Parathyroid adenoma (tissue), 2 donors: ENCODE measurements at regions not wholly inside any gene's neighbourhood (a gene's known extent, or its start where the extent isn't known, plus 50 kb on each side); places are given as distances from the start of the nearest gene placed in this dataset.

Experiments
- H2AFZ ChIP-seq: fragments of 300-600 bp; sonication (generic); one replicate; pipeline ENCODE4 v1.7.0; 2017; ENCODE audit warnings: antibody characterized with exemption, mild to moderate bottlenecking
- H3K27ac ChIP-seq: fragments of 300-600 bp; sonication (generic); one replicate; pipeline ENCODE4 v1.7.0; 2017
- H3K27me3 ChIP-seq: fragments of 300-600 bp; sonication (generic); one replicate; pipeline ENCODE4 v1.7.0; 2017; ENCODE audit warnings: low read length; ENCODE audit not compliant: control insufficient read depth, insufficient read depth
- H3K36me3 ChIP-seq: fragments of 300-600 bp; sonication (generic); one replicate; pipeline ENCODE4 v1.7.0; 2017; ENCODE audit warnings: low read length; ENCODE audit not compliant: control insufficient read depth, insufficient read depth
- H3K4me1 ChIP-seq: fragments of 300-600 bp; sonication (generic); one replicate; pipeline ENCODE4 v1.7.0; 2017; ENCODE audit warnings: control low read depth
- H3K4me2 ChIP-seq: fragments of 300-600 bp; sonication (generic); one replicate; pipeline ENCODE4 v1.7.0; 2017; ENCODE audit warnings: low read length
- H3K4me3 ChIP-seq: fragments of 300-600 bp; sonication (generic); one replicate; pipeline ENCODE4 v1.7.0; 2017; ENCODE audit warnings: low read depth, low read length
- H3K79me2 ChIP-seq: fragments of 300-600 bp; sonication (generic); one replicate; pipeline ENCODE4 v1.7.0; 2017; ENCODE audit warnings: control low read depth
- H3K9ac ChIP-seq: fragments of 300-600 bp; sonication (generic); one replicate; pipeline ENCODE4 v1.7.0; 2017; ENCODE audit warnings: mild to moderate bottlenecking
- H3K9me3 ChIP-seq: fragments of 300-600 bp; sonication (generic); one replicate; pipeline ENCODE4 v1.7.0; 2017; ENCODE audit warnings: low read length; ENCODE audit not compliant: control insufficient read depth
- CTCF ChIP-seq: fragments of 300-600 bp; sonication (generic); IDR thresholded peaks from one replicate; pipeline ENCODE4 v1.7.0; 2017; ENCODE audit warnings: antibody characterized with exemption, mild to moderate bottlenecking
- donor health status: primary hyperparathyroidism.

GRCh38 chr18:45136381-45137086 is 455.8 kb downstream of the SETBP1 start:
- no peaks in the 10 kb centered on the region for H3K36me3 ChIP-seq
- H3K4me2 ChIP-seq = no peak overlapping the region
- no peaks in the 10 kb centered on the region for H3K27me3 ChIP-seq
- H3K27ac ChIP-seq = no peak overlapping the region
- no peaks in the 10 kb centered on the region for H3K4me1 ChIP-seq
- no peak overlapping the region for H3K4me3 ChIP-seq
- no peaks in the 10 kb centered on the region for H3K79me2 ChIP-seq
- H2AFZ ChIP-seq = no peak overlapping the region
- no peak overlapping the region for H3K9ac ChIP-seq
- TF ChIP-seq CTCF = no peak
- no peaks in the 10 kb centered on the region for H3K9me3 ChIP-seq

DNA sequence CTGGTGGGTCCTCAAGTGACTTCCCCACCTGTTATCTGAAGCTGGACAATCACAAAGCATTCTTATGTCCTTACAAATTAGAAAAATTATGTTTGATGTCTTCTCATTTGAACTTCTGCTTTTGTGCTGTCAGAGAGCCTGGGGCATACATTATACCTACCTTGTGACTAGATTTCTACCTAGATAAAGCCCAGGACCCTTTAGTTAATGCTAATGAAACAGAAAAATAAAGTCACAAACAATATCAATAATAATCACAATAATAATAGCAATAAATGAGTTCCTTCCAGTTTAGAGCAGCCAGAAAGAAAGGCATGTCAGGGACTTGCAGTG is 456.4 kb downstream of the SETBP1 start:
- H3K36me3 ChIP-seq = no peaks in the 10 kb centered on the region
- H3K4me1 ChIP-seq = no peaks in the 10 kb centered on the region

DNA sequence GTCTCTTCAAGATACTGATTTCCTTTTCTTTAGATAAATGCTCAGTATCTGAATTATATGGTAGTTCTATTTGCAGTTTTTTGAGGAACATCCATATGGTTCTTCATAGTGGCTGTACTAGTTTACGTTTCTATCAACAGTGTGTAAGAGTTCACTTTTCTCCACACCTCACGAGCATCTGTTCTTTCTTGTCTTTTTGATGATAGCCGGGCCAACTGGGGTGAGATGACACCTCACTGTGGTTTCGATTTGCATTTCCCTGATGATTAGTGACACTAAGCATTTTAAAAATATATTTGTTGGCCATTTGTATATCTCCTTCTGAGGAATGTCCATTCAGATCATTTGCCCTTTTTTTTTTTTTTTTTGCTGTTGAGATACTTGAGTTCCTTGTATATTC is 458.8 kb downstream of the SETBP1 start:
- no peak overlapping the region for H3K27ac ChIP-seq
- H2AFZ ChIP-seq = no peak overlapping the region
- no peaks in the 10 kb centered on the region for H3K4me1 ChIP-seq
- H3K27me3 ChIP-seq = no peaks in the 10 kb centered on the region
- TF ChIP-seq CTCF = no peak
- no peak overlapping the region for H3K4me2 ChIP-seq
- H3K9me3 ChIP-seq = no peaks in the 10 kb centered on the region
- no peak overlapping the region for H3K4me3 ChIP-seq
- H3K9ac ChIP-seq = no peak overlapping the region
- no peaks in the 10 kb centered on the region for H3K36me3 ChIP-seq
- H3K79me2 ChIP-seq = no peaks in the 10 kb centered on the region

More for the DNA sequence above, 456.4 kb downstream of the SETBP1 start:
- H3K79me2 ChIP-seq = no peaks in the 10 kb centered on the region
- no peak overlapping the region for H3K4me2 ChIP-seq
- H3K9me3 ChIP-seq = no peaks in the 10 kb centered on the region
- H3K4me3 ChIP-seq = no peak overlapping the region
- H2AFZ ChIP-seq = no peak overlapping the region
- no peak for TF ChIP-seq CTCF
- no peak overlapping the region for H3K27ac ChIP-seq
- no peaks in the 10 kb centered on the region for H3K27me3 ChIP-seq
- no peak overlapping the region for H3K9ac ChIP-seq

DNA sequence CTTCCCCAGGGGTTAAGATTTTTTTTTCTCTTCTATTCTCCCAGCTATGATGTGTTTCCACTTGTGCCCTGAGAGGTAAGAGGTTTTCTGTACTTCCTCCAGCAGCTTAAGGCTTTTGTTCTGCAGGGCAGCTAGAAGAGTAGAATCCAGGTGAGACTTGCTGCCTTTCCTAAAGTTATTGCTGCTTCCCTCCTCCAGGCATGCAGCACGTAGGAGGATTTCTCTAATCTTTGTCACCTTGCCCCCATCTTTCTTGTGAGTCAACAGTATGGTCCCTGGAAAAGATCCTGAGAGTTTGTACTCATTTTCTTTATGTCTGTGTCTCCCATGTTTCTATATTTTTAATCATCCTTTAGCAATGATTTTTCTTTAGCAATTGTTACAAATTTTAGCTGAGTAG is 462.2 kb downstream of the SETBP1 start:
- H3K27me3 ChIP-seq = no peaks in the 10 kb centered on the region
- H3K4me1 ChIP-seq = no peaks in the 10 kb centered on the region
- H3K9me3 ChIP-seq = no peaks in the 10 kb centered on the region
- no peak overlapping the region for H3K9ac ChIP-seq
- H3K4me2 ChIP-seq = no peak overlapping the region
- no peak overlapping the region for H3K27ac ChIP-seq
- H3K4me3 ChIP-seq = no peak overlapping the region
- no peaks in the 10 kb centered on the region for H3K79me2 ChIP-seq
- H2AFZ ChIP-seq = no peak overlapping the region
- H3K36me3 ChIP-seq = no peaks in the 10 kb centered on the region
- no peak for TF ChIP-seq CTCF

DNA sequence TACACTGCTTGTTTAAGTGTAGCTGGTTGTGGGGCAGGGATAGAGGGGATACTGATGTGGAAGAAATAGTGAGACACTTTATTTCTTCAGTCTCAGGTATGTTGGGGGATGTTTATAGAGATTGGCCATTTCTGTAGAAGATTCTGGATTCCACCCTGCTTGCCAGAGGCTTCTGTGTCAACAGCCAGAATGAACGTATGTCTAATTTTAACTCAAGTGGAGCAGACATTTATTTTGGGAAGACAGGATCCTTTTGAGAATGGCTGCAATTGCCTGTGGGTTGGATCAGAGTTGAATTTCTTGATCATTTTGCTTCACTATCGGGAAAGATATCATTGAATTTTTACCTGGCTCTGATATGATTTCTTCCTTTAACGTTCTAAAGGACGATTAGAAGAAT is 465.6 kb upstream of the SLC14A2 start:
- no peaks in the 10 kb centered on the region for H3K79me2 ChIP-seq
- H3K9ac ChIP-seq = no peak overlapping the region
- TF ChIP-seq CTCF = no peak
- H2AFZ ChIP-seq = no peak overlapping the region
- no peak overlapping the region for H3K4me2 ChIP-seq
- no peak overlapping the region for H3K4me3 ChIP-seq
- H3K27ac ChIP-seq = no peak overlapping the region
- no peaks in the 10 kb centered on the region for H3K9me3 ChIP-seq
- H3K36me3 ChIP-seq = no peaks in the 10 kb centered on the region
- H3K27me3 ChIP-seq = no peaks in the 10 kb centered on the region
- no peaks in the 10 kb centered on the region for H3K4me1 ChIP-seq
